Left ventricle myocardium superior (tissue), 1 donor: ENCODE measurements at regions not wholly inside any gene's neighbourhood (a gene's known extent, or its start where the extent isn't known, plus 50 kb on each side); places are given as distances from the start of the nearest gene placed in this dataset.

Source experiments
- ATAC-seq: fragments of 200-7000 bp; cut with Tn5 transposase; one replicate; pipeline ENCODE4 v1.9.1; 2020; ENCODE audit warnings: mild to moderate bottlenecking, moderate library complexity
- DNase-seq: peaks from one replicate; pipeline ENCODE4 v3.0.0-alpha.2; 2020
- intact Hi-C: fragments of 100-400 bp; cut with micrococcal nuclease; formaldehyde crosslinking; loops from one replicate; pipeline ENCODE4 v1.11.0; 2022
- donor health status: DM: no; HTN: yes; CAD: no; lungs with severe emphysema.

DNA sequence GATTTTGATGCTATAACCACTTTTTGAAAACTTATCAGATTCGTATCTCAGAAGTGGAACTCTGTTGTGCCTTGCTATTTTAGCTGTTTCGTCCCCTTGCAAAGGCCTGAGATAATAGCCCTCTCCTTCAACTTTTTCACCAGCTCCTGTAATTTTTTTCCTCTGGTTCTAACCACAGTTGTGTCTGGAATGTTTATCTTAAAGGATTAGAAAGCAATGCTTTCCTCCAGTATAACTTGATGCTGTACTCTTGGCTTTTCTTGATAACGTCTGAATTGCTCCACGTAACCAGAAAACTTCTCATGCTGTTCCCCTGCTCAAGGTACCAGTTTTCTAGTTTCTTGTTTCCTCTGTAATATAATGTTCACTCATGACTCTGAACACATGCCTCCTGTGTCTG is 209.4 kb downstream of the DTWD2 start:
- intact Hi-C loops = no loop called here
- ATAC-seq (no peak), DNase-seq (no peak)

DNA sequence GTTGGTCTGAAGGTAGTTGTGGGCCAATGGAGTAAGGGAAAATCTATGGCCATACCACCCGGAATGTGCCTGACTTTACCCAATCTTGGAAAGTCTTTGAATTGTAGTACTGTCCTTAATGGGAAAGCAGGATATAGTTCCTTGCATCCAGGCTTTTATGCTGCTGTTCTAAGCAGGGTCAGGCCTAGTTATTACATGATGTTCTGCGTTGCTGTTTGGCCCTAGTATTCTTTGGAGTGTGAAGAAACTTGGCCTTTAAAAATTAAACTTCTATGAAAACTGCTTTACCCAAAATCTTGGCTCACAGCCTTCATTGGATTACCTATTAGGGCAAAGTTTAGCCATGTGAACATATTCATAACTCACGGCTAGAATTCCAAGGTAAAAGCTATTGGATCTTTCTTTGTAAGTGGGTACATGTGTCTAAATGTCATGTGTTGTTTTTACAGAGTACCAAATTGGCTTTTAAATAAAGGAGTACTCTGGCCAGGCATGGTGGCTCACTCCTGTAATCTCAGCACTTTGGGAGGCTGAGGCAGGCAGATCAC is 211.1 kb downstream of the DTWD2 start:
- intact Hi-C loops = no loop called here
- no peak for ATAC-seq
- DNase-seq = no peak

DNA sequence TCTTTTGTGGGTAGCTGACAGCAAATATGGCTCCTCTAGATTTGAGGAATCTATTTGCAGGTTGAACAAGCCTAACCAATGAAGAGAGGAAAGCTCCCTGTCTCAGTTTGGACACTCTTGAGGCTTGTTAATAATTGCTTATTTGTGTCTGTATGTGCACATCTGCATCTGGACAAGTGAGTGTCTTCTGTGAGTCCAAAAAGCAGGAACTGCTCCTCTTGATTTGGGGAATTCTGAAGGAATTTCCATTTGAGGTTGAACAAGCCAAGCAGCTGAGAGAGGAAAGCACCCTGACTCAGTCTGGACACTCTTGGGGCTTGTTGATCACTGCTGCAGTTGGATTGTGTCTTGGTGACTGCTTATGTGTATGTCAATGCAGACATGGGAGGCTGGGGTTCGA is 211.6 kb downstream of the DTWD2 start:
- ATAC-seq (no peak), DNase-seq (no peak)
- intact Hi-C loops = no loop called here

DNA sequence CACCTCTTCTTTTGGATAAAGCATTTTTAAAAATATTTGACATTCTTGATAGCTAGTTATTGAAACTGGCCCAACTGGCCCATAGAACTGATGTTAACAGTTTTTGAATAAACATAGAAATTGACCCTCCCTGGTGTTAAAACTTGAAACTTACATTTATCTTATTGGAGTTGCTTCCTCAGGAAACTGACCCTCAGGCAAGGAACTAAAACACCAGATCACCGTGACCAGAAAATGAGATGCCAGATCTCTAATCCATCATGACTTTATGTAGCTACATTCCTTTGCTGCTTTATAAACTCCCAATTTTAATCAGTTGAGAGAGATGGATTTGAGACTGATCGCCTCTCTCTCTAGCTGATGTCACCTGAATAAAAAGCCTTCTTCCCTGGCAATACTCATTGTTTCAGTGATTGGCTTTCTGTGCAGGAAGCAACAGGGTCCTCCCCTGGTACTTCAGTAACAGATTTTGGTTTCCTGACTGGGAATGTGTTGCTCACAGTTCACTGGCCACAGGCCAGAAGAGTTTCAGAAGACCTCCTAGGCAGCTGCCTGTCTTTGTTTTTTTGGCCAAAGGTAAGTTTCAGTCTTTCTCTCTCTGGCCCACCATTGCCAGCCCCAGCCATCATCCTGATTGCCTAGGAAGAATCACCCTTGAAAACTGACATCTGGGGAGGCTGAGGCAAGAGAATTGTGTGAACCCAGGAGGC is 212.4 kb downstream of the DTWD2 start:
- ATAC-seq (no peak), DNase-seq (no peak)
- intact Hi-C loops = no loop called here

DNA sequence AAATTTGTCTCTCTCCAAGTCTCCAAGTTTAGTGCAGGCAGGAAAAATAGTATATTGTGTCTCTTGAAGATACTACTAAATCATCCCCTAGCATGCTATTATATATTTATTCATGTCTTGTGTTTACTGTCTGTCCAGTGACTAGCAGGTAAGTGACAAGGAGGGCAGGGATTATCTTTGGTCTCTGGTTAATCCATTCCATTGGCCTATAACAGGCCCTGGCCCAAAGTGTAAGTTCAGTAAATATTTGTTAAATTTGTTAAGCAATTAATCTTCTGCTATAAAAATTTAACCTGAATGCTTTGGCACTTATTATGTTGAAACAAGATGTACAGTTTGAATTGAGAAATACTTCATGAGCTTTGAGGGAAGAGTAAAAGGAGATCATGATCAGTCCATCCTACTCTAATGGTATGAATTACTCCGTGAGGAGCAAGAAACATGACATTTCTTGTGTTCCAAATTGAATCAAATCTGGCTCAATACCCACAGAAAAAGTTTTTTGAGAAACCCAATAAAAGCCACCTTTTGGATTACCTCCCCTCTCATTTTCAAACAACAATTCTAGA is 219.7 kb downstream of the DTWD2 start:
- ATAC-seq = no peak
- intact Hi-C loops = no loop called here
- no peak for DNase-seq

DNA sequence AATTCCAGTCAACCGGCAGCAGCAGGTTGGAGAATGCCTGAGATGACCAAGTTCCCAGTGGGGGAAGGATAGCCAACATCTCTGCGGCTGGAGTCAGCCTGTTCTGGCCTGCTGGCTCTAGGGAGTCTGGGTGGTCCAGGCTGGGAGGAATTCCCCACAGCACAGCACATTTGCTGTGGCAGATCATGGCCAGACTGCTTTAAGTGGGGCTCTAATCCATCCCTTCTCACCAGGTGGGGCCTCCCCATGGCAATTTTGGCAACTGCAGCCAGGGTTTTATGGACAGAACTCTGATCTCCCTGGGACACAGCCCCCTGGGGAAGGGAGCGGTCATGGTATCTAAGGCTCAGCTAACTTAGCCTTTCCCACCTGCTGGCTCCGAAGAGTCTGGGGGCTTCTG is 226.1 kb downstream of the DTWD2 start:
- DNase-seq = no peak
- ATAC-seq = no peak
- intact Hi-C loops = no loop called here

DNA sequence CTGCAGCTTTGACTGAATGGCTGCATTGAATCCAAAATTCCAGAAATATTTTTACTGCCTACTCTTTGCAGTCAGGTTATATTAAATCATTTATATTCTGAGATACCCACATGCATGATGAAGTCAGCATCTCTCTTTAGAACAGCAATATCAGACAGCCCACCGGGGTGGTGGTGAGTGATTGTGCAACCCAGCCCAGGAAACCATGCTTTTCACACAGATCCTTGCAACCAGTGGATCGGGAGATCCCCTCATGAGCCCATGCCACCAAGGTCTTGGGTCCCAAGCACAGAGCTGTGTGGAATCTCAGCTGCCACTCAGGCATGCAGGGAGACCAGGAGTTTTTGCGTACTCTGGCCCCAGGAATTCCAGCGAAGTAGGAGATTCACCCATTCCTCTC is 226.5 kb downstream of the DTWD2 start:
- ATAC-seq (no peak), DNase-seq (no peak)
- intact Hi-C loops = no loop called here

DNA sequence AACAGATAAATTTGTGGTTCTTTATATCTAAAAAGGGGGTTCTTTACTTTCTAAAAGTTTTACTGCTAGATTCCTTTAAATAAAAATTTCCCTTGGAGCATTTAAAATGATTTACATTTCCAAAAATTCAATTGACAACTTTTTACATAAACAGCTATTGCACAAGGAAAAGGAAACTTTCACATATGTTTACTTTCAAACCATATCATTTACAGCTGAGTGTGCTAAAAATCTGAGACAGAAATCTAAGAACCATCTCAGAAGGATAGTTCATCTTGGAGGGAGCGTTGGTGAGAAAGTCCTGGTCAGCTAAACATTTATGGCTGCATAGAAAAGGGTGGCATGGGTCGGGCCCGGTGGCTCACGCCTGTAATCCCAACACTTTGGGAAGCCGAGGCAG is 235.4 kb downstream of the DTWD2 start:
- ATAC-seq = no peak
- DNase-seq = no peak
- intact Hi-C loops = no loop called here

DNA sequence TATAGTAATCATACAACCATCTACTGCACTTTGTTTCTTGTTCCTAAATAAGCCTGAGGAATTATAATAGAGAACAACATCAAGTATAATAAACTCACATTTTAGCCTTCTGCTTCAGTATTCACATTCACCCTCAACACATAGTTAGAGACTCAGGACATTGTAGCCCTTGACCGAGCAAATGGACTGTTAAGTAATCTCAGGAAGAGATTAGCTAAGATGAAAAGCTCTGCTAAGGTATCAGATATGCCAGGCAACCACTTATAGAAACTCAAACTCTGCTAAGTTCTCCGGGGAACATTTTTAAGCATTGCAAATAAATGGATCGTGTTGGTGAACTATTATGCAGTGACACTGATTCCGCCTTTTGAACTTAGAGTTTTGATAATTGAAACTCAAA is 252.0 kb downstream of the DTWD2 start:
- intact Hi-C loops = no loop called here
- DNase-seq (no peak), ATAC-seq (no peak)

DNA sequence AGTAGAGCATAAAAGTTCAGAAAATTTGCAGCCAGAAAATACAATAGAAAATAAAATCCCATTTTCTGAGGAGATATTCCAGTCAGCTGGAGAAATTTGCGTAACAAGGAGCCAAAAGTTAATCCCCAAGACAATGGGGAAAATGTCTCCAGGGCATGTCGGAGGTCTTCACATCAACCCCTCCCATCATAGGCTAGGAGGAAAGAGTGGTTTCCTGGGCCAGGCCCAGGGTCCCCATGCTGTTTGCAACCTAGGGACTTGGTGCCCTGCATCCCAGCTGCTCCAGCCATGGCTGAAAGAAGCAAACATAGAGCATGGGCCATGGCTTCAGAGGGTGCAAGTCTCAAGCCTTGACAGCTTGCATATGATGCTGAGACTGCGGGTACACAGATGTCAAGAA is 255.0 kb downstream of the DTWD2 start:
- no peak for DNase-seq
- no peak for ATAC-seq
- intact Hi-C loops = no loop called here

DNA sequence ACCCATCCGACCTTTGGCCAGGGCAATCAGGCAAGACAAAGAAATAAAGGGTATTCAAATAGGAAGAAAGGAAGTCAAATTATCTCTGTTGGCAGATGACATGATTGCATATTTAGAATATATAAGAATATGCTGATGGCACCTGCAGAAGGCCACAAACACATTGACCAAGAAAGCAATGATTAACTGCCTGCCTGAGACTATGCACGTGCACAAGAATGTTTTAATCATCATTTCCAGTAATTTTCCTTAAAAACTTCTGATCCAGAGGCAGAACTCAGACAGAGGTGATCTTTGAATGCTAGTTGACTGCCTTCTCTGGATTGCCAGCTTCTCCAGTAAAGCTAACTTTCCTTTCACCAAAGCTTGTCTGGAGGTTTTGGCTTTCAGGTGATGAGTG is 260.2 kb downstream of the DTWD2 start:
- ATAC-seq (no peak), DNase-seq (no peak)
- intact Hi-C loops = no loop called here

DNA sequence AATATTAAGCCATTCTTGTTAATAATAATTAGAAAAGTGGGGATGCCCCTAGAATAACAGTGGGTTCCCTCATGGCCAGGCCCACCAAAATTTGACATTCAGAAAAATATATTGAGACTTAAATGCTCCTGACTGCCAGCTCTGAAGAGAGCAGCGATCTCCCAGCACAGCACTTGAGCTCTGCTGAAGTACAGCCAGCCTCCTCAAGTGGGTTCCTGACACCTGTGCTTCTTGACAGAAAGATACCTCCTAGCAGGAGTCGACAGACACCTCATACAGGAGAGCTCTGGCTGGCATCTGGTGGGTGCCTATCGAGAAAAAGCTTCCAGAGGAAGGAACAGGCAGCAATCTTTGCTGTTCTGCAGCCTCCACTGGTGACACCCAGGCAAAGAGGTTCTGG is 261.5 kb downstream of the DTWD2 start:
- DNase-seq = no peak
- intact Hi-C loops = no loop called here
- ATAC-seq = no peak

DNA sequence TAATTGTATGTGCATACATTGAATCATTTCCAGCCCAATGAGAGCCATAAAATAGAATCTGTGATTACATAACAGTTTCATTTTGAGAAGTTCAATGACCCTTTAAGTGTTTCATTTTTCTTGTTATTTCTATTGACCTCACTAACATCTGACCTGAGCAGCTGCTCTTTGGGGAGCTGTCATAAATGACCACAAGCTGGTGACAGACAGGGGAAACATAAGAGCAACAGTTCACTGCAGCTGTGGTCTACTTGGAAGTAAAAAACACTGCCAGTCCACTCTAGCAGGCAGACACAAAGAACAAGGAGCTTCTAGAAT is 265.4 kb downstream of the DTWD2 start:
- ATAC-seq (no peak), DNase-seq (no peak)
- intact Hi-C loops = no loop called here

DNA sequence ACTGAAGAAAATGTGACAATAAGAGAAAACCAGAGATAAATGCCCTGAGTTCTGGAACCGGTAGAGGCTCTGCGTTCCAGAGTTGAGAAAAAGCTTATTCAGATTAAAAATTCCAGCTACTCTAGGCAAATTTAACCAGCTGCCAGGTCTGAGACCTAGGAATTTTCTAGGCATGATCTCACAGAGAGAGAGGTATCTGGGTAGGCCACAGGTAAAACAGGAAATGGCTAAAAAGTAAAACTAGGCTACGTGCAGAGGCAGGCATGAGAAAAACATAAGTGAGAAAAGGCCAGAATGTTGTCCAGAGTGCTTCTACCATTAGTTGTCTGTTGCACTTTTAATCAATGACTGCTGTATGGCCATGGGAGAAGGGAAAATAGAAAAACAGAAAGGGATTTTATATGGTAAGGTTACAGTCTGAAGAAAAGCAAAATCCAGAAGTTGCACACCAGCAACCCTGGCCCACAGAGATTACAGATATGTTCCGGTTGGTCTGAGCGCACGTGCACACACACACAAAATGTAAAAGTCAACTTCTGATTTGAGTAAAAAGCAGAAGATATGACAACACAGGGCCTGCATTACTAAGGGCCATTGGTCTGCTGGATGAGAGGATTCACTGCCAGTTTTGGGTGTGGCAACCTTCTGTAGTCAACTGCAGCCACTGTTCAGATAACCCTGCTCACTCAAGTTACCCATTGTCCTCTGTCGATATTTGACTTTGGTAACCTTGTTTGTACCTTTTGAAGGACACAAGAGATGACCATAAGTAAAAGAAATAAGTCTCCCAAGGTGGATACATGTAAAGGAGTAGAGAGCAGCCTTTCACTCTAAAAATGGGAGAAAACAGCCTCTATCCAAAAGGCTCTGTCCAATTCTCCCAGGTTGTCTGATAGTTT is 266.0 kb downstream of the DTWD2 start:
- ATAC-seq = no peak
- intact Hi-C loops = no loop called here

DNA sequence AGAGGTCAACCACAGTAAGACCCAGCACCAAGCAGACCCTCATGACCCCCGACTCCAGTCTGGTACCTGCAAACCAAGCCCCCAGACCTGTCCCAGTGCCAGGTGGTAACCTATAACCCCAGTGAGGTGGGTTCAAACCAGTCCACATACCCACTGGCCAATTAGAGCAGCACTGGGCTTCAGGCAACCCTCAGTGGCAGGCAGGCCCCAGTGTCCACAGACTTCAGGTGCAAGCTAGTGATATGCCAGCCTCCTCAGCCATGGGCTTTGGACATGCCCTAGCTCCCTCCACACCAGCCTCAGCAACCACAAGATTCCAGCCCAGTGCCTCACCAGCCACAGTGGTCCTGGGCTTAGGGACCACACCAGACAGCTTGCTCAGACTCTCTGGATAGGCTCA is 276.6 kb downstream of the DTWD2 start:
- DNase-seq = no peak
- intact Hi-C loops = no loop called here
- ATAC-seq = no peak

More for the DNA sequence above, 266.0 kb downstream of the DTWD2 start:
- DNase-seq = no peak

DNA sequence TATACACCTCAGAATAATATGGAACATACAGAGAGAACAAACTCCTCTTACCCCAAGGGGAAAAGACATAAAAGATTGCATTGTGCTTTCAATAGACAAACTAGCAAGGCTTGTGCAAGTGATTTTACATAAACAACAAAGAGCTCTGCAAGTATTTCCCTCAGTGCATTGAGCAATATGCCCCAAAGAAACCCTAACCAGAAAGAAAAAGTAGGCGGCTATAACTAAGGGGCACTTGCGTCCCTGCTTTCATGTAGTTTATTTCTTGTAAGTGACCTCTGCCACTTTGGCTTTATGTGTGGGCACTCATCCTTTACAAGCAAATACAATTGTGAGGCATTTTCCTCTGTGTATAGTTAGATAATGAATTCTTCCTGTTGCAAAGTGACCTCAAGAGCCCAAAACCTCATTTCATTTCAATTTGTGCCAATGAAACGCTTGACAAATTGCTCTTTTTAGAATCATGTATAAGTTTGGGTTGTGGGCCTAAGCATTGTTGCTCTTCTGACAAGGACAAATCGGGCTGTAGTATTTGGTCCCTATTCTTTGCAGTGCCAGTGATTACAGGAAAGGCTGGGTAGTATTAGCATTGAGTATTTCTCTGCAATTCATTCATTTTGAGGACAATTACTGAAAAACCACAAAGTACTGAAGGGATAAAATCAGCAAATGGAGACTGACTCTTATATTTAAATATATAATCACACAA is 282.2 kb downstream of the DTWD2 start:
- intact Hi-C loops = no loop called here
- no peak for DNase-seq
- ATAC-seq = no peak

DNA sequence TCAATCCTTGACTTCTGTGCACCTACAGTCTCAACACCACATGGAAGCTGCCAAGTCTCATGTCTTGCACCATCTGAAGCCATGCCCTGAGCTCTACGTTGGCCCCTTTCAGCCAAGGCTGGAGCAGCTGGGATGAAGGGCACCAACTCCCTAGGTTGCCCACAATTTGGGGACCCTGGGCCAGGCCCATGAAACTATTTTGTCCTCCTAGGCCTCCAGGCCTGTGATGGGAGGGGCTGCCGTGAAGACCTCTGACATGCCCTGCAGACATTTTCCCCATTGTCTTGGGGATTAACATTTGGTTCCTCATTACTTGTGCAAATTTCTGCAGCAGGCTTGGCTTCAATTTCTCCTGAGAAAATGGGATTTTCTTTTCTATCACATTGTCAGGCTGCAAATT is 285.1 kb downstream of the DTWD2 start:
- ATAC-seq (no peak), DNase-seq (no peak)
- intact Hi-C loops = no loop called here

DNA sequence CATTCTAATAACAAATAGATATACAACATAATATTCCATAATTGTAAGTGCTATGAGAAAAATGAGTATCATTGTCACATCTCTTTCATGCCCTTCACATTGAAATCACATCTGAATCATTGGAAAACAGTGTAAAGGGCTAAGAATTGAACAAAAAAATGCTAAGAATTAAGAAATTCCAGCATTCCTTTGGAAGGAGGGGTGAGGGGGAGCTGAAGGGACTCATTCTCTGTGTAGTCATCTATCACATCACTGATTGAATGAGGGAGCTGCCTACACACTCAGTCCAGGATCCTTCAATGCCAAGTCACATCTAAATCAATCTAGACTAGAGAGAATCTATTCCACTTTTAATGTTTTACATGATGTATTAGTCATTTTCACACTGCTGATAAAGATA is 286.6 kb downstream of the DTWD2 start:
- ATAC-seq = no peak
- DNase-seq = no peak
- intact Hi-C loops = no loop called here

DNA sequence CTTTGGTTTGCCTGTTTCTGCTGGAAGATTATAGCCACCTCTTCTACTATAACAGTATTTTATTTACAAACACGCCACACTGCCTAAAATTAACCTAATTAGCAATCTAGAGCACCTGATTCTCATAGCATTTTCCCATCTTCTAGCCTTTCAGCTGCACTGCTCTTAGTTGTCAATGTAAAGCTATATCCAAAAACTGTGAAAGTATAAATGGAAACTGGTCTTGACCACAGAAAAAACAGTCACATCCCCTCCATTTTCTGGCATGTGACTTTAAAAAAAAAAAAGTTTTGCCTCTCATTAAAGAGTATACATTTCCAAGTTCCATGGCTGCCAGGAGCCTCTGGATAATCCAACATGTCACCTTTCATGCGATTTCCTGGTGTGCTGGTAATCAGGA is 287.8 kb downstream of the DTWD2 start:
- DNase-seq = no peak
- ATAC-seq = no peak
- intact Hi-C loops = no loop called here

DNA sequence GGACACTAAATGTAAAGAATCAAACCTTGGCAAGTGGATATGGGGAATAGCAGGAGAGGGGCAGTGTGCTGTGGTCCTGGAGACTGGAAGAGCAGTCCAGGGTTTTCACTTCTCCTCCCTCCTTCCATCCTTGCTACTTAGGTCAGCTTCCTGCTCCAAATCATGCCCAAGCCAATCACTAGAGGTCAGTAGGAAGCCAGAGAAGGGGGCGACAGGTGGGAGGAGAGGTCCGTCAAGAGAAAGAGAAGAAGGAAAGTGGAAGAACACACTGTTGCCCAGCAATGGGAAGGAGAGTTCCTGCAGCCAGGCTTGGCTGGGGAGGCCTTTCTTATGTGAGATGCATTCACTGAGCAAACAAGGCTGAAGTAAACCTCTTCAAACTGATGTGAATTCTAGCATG is 289.6 kb downstream of the DTWD2 start:
- no peak for DNase-seq
- intact Hi-C loops = no loop called here
- no peak for ATAC-seq
